Fibroblast of skin of back (primary cell): ENCODE measurements at regions not wholly inside any gene's neighbourhood (a gene's known extent, or its start where the extent isn't known, plus 50 kb on each side); places are given as distances from the start of the nearest gene placed in this dataset.
"Not testable (repeated sequence)": the region's sequence is repeated elsewhere in the genome, so short reads cannot be mapped to it uniquely, and the experiment has no call there.

Source experiments
- DNase-seq: peaks from one replicate; pipeline ENCODE4 v3.0.0-alpha.2; 2013

GRCh38 chrX:37509349-37509748 is 62.1 kb upstream of the LANCL3 start:
- peak; percentile 0 for DNase-seq

- not testable (repeated sequence) for DNase-seq
Observed at GRCh38 chrX:37516512-37516911, 54.9 kb upstream of the LANCL3 start.

GRCh38 chrX:37519261-37519660 is 52.2 kb upstream of the LANCL3 start:
- not testable (repeated sequence) for DNase-seq

- peak; percentile 43 for DNase-seq
Observed at GRCh38 chrX:37520860-37521450, 50.5 kb upstream of the LANCL3 start.
